Cerebellar nuclear complex (tissue), 1 donor: ENCODE measurements at regions not wholly inside any gene's neighbourhood (a gene's known extent, or its start where the extent isn't known, plus 50 kb on each side); places are given as distances from the start of the nearest gene placed in this dataset.

Experiments used
- DNase-seq, 2 experiments: peaks; one replicate each; lab custom pipeline; 2025; lab: John Stamatoyannopoulos, UW

DNA sequence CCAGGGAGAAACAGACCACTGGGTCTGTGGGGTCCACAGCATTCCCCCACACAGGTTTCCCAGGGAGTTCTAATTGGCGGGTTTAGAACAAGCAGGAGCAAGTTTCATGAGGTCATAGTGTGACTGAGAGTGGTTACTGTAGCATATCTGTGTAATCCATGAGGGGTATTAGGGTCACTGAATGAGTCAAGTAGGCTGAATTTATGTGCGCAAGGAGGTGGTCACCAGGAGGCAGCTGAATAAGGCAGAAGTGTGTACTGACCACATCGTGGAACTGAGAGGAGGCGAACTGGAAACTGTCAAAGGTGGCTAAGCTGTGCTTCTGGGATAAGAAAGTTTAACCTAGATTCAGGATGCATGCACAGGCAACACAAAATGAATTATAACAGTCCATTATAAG is 876.0 kb downstream of the METTL15 start:
- DNase-seq, result no peak

DNA sequence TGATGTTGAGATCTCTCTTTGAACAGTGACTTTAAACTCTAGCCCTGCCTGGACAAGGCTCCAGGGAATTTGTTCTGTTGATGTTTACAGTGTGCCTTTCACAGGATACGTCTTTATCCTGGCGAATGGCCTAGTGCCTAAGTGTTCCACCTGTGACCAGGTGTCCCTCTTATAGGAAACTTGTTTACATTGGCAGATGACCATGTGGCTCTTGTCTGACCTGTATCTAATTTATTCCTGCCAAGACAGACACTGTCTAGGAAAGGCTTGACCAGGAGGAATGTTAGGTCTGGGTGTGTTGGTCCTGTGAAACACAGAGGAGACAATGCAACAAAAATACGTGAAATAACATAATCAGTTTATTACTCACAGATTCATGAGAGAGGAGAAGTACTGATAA is 875.6 kb downstream of the METTL15 start:
- no peak for DNase-seq

DNA sequence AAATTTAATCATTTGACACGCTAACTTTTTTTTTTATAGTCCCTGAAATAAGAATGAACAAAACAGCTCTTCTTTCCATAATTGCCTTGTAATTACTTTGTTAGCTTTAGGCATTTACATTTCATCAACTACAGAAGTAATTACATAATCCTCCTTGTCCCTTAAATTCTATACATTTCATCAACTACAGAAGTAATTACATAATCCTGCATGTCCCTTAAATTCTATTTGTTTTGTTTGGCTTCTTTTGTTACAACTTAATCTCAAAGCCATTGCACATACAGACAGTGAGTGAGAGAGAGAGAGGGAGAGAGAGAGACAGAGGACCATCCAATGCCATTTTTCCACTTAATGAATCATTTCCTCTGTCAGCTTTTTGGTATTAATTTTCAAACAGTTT is 873.2 kb downstream of the METTL15 start:
- DNase-seq, result no peak

DNA sequence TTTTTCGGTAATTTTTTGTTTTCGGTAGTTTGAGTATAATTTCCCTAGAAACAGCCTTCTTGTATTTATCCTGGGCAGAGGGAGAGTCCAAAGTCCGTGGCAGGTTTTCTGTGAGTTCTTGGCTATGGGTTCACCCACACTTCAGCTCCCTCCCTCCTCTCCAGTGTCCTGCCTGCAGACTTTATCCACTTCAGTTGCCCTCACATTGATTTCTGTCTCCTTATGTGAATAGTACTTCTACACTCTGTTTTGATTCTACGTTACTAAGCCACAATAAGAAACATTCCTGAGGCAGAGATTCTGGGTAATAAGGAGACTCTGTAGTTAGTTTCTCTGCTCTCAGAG is 868.6 kb downstream of the METTL15 start:
- DNase-seq, result no peak

DNA sequence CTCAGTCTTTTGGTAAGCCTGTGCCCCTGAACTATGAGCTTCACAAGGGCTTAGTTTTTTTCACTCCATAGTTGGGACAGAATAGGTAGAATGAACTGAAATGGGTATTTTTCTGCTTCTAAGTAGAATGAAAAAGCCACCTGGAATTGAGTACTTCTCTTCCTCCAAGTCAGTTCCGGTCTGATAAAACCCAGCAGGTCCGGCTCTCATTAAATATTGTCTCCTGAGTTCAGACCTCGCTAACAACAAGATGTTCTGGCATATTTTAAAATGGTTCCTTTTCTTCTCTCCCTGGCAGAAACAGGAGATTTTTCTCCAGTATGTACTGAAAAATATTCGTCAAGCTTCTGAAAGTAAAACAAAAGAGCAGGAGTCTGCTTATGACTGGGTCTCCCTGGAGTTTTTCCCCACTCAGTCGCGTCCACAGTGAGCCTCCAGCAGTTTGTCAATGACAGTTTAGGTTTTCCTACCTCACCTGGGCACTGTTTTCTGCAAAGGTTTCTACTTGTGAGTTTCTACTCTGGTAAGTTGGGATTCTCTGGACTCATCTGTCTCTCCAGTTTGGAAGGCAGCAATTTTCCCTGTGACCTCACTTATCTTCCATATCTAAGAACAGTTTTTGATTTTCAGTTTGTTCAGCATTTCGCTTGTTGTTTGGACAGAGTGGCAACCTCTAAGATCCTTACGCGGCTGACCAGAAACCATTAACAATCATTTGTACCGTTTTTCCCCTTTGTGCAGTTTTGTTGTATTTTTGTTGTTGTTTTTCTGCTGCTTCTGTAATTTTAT is 868.0 kb downstream of the METTL15 start:
- DNase-seq, result no peak

DNA sequence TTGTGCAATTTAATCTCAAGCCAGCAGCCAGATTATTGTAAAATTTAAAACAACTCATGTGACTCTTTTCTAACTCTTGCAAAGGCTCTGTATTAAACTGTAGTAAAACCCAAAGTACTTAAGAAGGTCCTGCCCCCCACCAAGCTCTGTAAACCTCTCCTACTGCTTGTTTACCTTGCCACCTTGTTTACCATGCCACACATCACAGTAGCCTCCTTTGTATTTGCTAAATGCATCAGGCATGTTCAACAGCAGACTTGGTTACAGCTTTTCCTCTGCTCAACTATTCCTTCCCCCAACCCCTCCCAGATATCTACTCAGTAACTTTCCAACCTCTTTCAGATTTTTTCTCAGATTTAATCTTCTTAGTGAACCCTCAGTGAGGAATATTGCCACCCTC is 861.6 kb downstream of the METTL15 start:
- no peak for DNase-seq

DNA sequence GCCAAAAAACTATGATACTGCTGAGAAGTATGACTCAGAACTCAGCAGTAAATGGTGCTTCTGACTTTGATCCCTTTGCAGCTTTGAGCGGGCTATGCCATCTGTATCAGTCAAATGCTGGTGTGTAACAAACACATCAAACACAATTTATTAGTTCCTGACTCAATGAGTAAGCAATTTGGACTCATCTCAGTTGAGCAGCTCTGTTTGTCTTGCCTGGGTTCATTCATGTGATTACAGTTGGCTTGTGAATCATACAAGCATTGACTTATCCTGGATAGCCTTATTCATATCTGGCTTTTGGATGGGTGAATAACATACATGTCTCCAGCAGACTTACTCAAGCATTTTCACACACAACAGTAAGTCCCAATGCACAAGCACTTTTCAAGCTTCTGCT is 858.8 kb downstream of the METTL15 start:
- DNase-seq, result no peak

DNA sequence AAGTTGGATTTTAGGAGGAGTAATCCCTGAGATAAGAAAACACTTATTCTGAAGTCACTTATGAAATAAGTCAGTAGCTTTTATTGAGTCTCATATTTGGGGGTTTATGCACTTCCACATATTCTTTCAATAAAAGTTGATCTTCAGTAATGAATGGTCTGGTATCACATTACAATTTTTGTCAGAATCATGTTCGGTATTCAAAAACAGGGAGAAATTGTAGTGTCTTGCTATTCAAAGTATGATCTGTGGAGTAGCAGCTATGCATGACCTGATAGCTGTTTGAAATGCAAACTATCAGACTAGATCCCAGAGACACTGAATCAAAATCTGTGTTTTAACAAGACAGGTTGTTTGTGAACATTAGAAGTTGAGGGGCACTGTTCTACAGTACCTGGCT is 857.6 kb downstream of the METTL15 start:
- no peak for DNase-seq

DNA sequence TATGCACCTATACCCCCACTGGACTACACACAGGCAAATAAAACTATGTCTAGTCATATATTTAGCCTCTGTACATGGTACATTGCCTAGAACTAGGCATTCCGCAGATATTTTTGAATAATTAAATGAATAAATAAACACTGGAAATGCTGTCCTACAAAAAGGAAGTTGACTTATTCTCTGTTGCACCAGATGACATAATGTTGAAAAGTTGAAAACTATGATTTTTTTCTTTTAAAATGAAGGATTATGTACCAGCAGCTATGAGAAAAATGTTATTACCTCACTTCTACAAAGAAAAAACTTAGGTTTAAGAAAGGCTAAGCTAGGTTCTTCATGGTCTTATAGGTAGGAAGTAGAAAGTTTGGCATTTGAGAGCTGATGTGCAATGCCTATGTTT is 856.6 kb downstream of the METTL15 start:
- no peak for DNase-seq

DNA sequence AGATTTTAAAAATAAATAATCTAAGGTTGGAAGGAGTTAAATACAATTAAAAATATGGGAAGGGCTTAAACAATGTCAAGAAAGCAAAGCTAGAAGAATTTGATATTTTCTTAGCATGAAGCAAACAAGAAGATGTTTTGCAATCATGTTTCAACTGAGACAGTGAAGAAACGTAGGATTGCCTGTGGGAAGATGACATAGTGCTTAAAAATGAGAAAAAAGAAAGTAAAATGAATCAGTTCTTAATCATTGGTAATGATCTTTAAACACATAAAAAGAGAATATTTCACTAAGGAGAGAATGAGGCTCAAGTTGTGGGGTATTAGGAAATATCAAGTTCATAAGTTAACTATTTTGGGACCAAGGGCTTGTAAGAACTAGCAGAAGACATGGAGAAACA is 855.0 kb downstream of the METTL15 start:
- no peak for DNase-seq

DNA sequence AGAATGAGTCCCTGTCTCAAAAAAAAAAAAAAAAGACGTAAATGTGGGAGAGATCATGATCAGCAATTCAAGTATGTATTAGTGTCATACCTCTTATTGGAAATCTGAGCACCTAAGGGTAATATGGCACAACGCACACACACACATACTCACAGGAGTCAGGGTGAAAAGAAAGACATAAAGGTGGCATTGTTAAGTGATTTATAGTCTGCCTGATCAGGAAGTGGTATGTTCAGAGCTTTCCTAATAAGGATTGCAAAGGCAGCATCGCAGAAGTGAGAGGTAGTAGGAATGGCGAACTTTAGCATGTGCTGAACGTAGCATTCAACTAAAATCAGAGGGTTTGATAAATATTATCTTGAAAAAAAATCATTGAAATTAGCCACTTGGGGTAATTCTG is 854.3 kb downstream of the METTL15 start:
- no peak for DNase-seq

DNA sequence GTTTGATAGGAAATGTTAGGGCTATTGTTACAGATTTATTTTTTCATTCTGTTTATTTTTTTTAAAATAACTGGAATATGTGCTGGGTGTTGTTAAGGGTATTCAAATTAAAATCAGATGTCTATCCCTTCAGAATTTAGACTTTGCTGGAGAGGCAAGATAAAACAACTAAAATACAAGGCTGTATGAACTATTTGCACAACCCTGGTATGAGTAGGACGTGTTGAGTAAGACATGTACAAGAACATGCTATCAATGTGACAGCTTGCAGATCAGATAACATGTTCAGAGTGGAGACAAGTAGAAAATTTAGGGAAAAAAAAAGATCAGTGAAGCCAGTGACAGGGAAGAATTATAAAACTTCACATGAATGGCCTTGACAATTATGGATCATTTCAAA is 853.5 kb downstream of the METTL15 start:
- no peak for DNase-seq

DNA sequence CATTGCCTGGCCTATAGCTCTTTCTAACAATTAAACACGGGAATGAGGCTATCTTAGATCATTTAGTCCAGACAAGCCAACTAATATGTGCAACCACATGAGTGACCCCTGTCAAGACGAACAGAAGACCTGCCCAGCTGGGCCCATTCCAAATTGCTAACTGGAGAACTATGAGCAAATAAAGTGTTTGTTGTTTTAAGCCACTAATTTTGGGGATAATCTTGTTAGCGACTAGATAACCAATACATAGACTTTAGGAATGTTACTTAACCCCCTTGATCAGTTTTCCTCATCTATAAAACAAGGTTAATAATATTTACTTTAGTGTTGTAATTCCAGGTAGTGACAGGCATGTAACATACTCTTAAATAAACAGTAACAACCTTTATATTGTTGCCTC is 848.3 kb downstream of the METTL15 start:
- no peak for DNase-seq

DNA sequence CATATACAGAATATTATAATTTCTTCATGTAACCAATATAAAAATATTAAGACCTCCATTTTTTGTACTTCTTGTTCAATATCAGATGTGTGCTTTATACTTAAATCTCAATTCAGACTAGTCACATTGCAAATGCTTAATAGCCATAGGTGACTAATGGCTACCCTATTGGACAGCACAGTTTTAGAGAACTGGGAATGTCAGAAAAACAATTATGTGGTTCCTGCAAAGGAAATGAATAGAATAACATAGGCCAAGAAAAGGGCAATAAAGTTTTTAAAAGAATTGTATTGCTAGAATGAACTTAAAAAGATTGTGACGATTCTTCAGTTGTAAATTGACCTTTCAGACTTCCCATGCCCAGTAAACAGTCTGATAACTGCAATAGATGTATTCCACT is 843.0 kb downstream of the METTL15 start:
- no peak for DNase-seq

DNA sequence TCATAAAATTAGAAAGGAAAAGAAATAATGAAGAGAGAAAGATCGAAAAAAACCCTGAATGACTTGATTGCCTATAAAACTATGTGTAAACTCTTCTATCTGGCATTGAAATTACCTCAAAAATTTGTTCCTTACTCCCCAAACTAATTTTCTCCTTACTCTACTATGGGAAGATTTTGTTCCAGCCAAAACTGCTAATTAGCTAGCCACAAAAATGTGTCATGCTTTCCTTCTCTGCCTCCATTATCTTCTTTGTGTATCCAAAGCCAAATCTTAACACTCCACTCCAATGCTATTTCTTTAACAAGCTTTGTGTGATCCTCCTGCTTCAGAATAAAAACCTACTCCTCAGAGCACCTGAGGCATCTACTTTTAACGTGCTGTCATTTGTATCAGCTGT is 831.2 kb downstream of the METTL15 start:
- DNase-seq, result no peak

DNA sequence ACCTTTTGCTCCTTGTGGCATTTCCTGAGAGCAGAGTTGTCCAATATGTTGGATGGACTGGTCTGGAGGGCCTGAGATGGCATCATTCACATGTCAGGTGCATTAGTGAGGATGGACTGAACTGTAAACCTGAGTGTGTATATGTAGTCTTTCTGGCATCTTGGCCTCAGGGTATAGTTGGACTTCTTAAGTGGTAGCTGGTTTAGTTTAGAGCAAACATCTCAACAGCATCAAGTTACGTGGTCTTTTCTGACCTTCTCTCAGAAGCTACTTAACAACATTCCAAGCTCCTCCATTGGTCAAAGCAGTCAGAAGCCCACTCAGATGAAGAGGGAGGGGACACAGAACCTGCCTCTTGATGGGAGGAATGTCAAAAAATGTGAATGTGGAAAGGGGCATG is 829.9 kb downstream of the METTL15 start:
- no peak for DNase-seq

DNA sequence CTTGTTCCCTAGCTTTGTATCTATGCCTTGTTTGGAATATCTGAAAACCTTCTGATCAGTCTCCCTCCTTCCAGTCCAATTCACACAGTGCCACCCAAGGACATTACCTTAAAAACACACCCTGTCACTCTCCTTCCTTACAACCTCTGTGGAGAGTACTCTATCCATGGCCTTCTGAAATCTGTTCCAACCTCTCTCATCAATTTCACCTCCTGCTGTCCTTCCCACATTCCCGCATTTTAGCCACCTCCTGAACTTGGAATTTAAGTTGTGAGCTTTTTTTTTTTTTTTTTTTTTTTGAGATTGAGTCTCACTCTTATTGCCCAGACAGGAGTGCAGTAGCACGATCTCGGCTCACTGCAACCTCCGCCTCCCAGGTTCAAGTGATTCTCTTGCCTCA is 824.8 kb downstream of the METTL15 start:
- DNase-seq, result no peak

DNA sequence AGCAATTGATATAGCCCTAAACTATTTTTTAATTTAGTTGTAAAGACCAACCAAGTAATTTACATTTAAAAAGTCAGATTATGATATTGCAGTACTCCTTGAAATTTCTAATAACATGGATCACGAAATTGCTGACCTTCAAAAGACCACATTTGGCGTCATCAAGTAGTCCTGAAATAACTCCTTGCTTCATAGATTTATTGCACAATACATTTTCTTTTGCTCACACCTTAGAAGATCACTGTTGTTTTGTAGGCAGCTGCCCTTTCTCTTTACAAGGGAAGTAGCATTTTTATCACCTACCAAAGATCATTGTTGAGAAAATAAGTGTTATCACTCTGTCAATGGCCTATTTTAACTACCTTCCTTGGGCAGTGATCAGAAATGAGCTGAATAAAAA is 815.8 kb downstream of the METTL15 start:
- no peak for DNase-seq

DNA sequence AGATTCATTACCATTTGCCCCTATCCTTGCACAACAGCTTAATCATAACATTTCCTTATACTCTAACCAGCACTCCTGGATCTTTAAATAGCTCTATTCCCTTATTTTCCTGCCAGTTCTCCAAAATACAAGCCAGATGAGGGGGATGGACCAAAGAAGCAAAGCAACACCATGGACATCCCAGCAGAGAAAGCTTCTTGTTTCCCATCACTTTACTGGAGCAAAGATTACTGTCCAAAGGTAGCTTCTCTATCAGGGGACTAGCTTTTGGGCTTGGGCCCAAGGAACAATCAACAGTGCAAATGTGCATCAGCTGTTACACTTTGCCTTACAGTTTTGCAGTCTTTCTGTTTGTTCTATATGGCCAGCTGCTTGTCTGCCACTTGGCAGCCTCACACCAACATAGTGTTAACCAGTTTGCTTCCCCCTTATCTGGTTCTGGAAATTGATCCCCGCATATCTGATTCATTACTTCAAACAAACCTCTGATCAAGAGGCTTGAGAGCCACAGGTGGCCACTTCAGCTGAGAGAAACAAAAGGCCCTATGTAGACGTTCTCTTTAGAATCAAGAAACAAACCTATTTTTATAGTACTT is 814.3 kb downstream of the METTL15 start:
- no peak for DNase-seq

DNA sequence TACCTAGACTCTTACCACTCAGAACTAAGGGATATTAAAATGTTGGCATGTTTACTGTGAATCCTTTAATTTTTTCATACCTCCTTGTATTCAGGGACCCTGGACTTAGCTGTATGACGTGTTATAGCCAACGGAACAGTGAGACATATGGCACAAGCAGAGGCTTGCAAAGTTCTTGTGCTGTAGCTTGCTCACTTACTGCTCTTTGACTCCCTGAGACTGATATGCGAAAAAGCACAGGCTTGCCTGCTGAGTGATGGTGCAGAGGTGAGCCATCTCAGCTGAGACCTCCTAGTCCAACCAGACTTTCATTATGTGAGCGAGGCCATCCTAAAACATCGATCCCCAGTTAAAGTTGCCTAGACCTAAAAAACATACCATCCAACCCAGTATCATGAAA is 811.0 kb downstream of the METTL15 start:
- DNase-seq, result no peak

DNA sequence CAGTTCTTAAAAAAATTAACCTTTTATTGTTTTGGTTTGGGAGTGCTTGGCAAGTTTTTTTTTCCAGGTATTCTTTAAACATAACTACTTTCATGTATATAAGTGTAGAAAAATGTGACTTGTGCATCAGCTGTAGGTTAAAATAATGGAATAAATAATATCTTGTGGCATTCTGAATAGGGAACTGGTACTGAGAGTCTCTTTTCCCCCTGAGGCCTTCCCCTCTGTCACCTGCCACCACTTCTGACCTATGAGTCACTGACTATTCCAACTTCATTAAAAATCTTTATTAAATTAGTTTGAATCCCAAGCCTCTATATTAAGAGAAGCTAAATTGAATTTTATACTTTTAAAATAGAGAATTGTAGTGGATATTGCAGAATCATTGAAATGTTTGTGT is 805.7 kb downstream of the METTL15 start:
- no peak for DNase-seq

DNA sequence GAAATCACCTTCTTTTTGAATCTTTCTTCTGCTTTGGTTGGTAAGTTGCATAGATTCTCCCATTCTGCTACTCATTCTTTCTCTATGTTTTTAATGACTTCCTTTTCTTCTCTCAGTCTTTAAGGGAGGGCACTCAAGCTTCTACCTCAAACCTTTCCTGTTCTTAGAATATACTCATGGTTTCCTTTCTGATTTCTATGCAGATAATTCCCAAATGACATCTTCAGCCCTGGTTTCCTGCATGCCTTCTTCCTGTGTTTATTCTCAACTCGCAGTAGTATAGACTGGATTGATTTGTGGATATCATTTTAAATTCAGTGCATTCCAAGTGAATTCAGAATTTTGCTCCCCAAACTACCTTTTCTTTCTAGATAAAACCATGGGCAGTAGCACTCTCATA is 803.6 kb downstream of the METTL15 start:
- no peak for DNase-seq

DNA sequence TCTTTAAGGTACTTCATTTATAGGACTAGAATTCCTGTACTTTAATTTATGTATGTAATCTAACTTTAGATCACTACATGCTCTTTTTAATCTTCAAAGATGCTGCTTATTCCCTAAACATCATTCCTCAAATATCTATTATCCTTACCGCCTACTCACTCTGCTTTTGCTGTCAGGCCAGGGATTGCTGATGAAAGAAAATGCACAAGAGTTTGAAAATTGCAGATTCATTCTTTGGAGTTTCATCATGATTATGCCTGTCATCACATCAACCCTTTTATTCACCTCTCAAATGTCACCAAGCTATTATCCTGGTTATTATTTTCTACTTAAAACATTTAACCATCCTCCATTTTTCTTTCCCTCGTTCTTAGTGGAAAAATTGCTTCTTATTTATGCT is 802.7 kb downstream of the METTL15 start:
- no peak for DNase-seq

DNA sequence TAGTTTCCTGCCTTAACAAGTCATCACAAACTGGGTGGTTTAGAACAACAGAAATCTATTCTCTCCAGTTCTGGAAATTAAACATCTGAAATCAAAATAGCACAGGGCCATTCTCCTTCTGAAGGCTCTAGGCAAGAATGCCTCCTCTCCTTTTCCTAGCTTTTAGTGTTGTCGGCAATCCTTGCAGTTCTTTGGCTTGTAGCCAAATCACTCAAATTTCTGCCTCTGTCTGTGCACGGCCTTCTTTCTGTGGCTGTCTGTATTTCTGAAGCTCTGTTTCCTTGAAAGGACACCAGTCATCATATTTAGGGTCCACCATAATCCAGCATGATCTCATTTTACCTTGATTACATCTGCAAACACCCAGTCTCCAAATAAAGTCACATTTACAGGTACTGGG is 795.5 kb downstream of the METTL15 start:
- no peak for DNase-seq
